MCF 10A (cell line): ENCODE measurements at regions not wholly inside any gene's neighbourhood (a gene's known extent, or its start where the extent isn't known, plus 50 kb on each side); places are given as distances from the start of the nearest gene placed in this dataset.

ENCODE experiments used
- BruUV-seq: library from RNA; stranded (reverse); fragments of 400-500 nt; replicated peaks from 2 replicates; lab custom pipeline; 2021; lab: Mats Ljungman, UMichigan
- CTCF ChIA-PET: fragments of 300-600 bp; sonication (Branson Sonifier 250); formaldehyde crosslinking; extraction: SDS; loops from one replicate; lab custom pipeline; 2021; ENCODE audit warnings: antibody characterized with exemption, inconsistent platforms; lab: Yijun Ruan, JAX
- POLR2A ChIA-PET: fragments of 300-600, 350-650 bp; sonication (Branson Sonifier 250); formaldehyde crosslinking; extraction: SDS; loops from one replicate; lab custom pipeline; 2020; ENCODE audit warnings: antibody characterized with exemption, inconsistent platforms; lab: Yijun Ruan, JAX
- DNase-seq: peaks from one replicate; pipeline ENCODE4 v3.0.0-alpha.2; 2018; ENCODE audit not compliant: unreplicated experiment
- H3K27ac Mint-ChIP-seq: one replicate; pipeline ENCODE4 v1.8.0; 2022; ENCODE audit warnings: mild to moderate bottlenecking, low read depth, mixed read lengths; ENCODE audit not compliant: unreplicated experiment
- H3K27me3 Mint-ChIP-seq: one replicate; pipeline ENCODE4 v1.8.0; 2022; ENCODE audit warnings: mixed read lengths; ENCODE audit not compliant: insufficient read depth, unreplicated experiment
- H3K36me3 Mint-ChIP-seq: one replicate; pipeline ENCODE4 v1.8.0; 2022; ENCODE audit warnings: mild to moderate bottlenecking, moderate library complexity, mixed read lengths; ENCODE audit not compliant: insufficient read depth, unreplicated experiment
- H3K4me1 Mint-ChIP-seq: one replicate; pipeline ENCODE4 v1.8.0; 2022; ENCODE audit warnings: mixed read lengths; ENCODE audit not compliant: insufficient read depth, unreplicated experiment
- H3K4me3 Mint-ChIP-seq: one replicate; pipeline ENCODE4 v1.8.0; 2022; ENCODE audit warnings: mild to moderate bottlenecking, moderate library complexity, mixed read lengths; ENCODE audit not compliant: unreplicated experiment
- H3K9me3 Mint-ChIP-seq: one replicate; pipeline ENCODE4 v1.8.0; 2022; ENCODE audit warnings: mixed read lengths; ENCODE audit not compliant: unreplicated experiment
- CTCF ChIP-seq: fragments of 200-600 bp; IDR thresholded peaks from one replicate; pipeline ENCODE4 v1.8.0; 2022; ENCODE audit warnings: antibody characterized with exemption, mild to moderate bottlenecking; ENCODE audit not compliant: unreplicated experiment
- intact Hi-C: fragments of 100-400 bp; cut with micrococcal nuclease; formaldehyde crosslinking; loops from 2 replicates; pipeline ENCODE4 v1.14.1; 2022

- ChIA-PET POLR2A (no interaction called here), CTCF (interaction anchor here (0.8 to 1.0 kb wide), 2 partner anchors 230 to 318 kb away, joined by 3 to 5 read pairs; no protein-coding TSS in a partner anchor)
- BruUV-seq, result no TSS peak
- TF ChIP-seq CTCF, result no peak
- Mint-ChIP-seq H3K9me3 (no peaks in the 10 kb centered on the region), H3K4me3 (no peak overlapping the region), H3K27ac (no peak overlapping the region), H3K4me1 (peaks cover 9% of the 10 kb centered on the region), H3K36me3 (no peaks in the 10 kb centered on the region), H3K27me3 (no peaks in the 10 kb centered on the region)
- peak; percentile 62 for DNase-seq
- intact Hi-C loops, result no loop called here
Measured at GRCh38 chr1:217067642-217068041, 344.4 kb upstream of the ESRRG start.

- H3K27me3 Mint-ChIP-seq, result no peaks in the 10 kb centered on the region
- H3K27ac Mint-ChIP-seq, result no peak overlapping the region
- BruUV-seq, result no TSS peak
- no peak for TF ChIP-seq CTCF
- no peaks in the 10 kb centered on the region for H3K9me3 Mint-ChIP-seq
- DNase-seq, result no peak
- POLR2A ChIA-PET, result no interaction called here
- H3K4me1 Mint-ChIP-seq, result peaks cover 9% of the 10 kb centered on the region
- CTCF ChIA-PET, result interaction anchor here (1.0 to 1.2 kb wide), 3 partner anchors 9 to 317 kb away, joined by 3 to 4 read pairs (median 3); no protein-coding TSS in a partner anchor
- H3K4me3 Mint-ChIP-seq, result no peak overlapping the region
- intact Hi-C loops, result no loop called here
- no peaks in the 10 kb centered on the region for H3K36me3 Mint-ChIP-seq
Measured at GRCh38 chr1:217066794-217067193, 343.6 kb upstream of the ESRRG start.

- H3K4me1 Mint-ChIP-seq, result peaks cover 9% of the 10 kb centered on the region
- no peak for DNase-seq
- ChIA-PET POLR2A (interaction anchor here (0.6 kb wide), 2 partner anchors 11 to 41 kb away, joined by 3 read pairs; no protein-coding TSS in a partner anchor), CTCF (interaction anchor here (0.6 kb wide), 1 partner anchor 101 kb away, joined by 3 read pairs; no protein-coding TSS in a partner anchor)
- TF ChIP-seq CTCF, result no peak
- no peaks in the 10 kb centered on the region for H3K9me3 Mint-ChIP-seq
- no peaks in the 10 kb centered on the region for H3K27me3 Mint-ChIP-seq
- intact Hi-C loops, result no loop called here
- no peak overlapping the region for H3K4me3 Mint-ChIP-seq
- no peaks in the 10 kb centered on the region for H3K36me3 Mint-ChIP-seq
- BruUV-seq, result no TSS peak
- H3K27ac Mint-ChIP-seq, result no peak overlapping the region
Measured at GRCh38 chr1:217063172-217063908, 340.1 kb upstream of the ESRRG start.

- BruUV-seq, result no TSS peak
Measured at GRCh38 chr1:217062586-217062985, 339.4 kb upstream of the ESRRG start.

More at GRCh38 chr1:217062586-217062985, 339.4 kb upstream of the ESRRG start:
- CTCF ChIA-PET, result interaction anchor here (0.9 kb wide), 1 partner anchor 14 kb away, joined by 3 read pairs; no protein-coding TSS in a partner anchor
- POLR2A ChIA-PET, result interaction anchor here (0.6 kb wide), 1 partner anchor 42 kb away, joined by 3 read pairs; no protein-coding TSS in a partner anchor
- no peak overlapping the region for H3K27ac Mint-ChIP-seq
- H3K36me3 Mint-ChIP-seq, result no peaks in the 10 kb centered on the region
- no peak for DNase-seq
- no peaks in the 10 kb centered on the region for H3K27me3 Mint-ChIP-seq
- intact Hi-C loops, result no loop called here
- H3K4me1 Mint-ChIP-seq, result peaks cover 1% of the 10 kb centered on the region
- H3K9me3 Mint-ChIP-seq, result no peaks in the 10 kb centered on the region
- no peak overlapping the region for H3K4me3 Mint-ChIP-seq
- no peak for TF ChIP-seq CTCF
